ENCODE measurements at regions not wholly inside any gene's neighbourhood (a gene's known extent, or its start where the extent isn't known, plus 50 kb on each side); places are given as distances from the start of the nearest gene placed in this dataset.

DNA sequence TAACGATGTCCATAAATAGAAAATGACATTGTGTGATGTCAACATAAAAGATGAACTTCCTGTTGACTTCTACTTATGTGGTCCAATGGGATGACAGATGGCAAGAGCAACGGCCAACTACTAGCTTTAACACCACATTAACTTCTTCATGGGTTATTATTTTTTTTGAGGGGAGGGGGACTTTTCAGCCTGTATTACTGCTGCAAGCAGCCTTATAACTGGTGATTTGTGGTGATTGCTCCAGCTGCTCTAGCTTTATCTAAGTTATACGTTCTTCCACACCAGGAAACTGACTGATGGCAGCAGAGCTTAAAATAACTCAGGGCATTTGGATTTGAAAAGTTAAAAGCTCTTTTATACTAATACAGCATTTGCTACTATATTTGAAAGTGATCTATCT, 228.8 kb upstream of the B3GALT2 start:
- Histone ChIP-seq H3K9me3 (ENCODE audit: control insufficient read depth in 4 of 4, insufficient read depth in 3 of 4, low read length in 3 of 4) (no peaks in the 10 kb centered on the region), H3K4me3 (no peak overlapping the region), H3K27me3 (ENCODE audit: control insufficient read depth in 3 of 3, insufficient read depth in 3 of 3, low read length in 2 of 3) (no peaks in the 10 kb centered on the region), H3K9ac (ENCODE audit: insufficient read depth in 1 of 2, low read length in 2 of 2) (no peak overlapping the region), H3K27ac (ENCODE audit: low read depth in 1 of 2, low read length in 1 of 2) (no peak overlapping the region), H3K4me1 (ENCODE audit: control insufficient read depth in 5 of 5, insufficient read depth in 5 of 5, low read length in 5 of 5) (peaks cover 0 to 48% (median 2%) of the 10 kb centered on the region in 5 donors), H3K36me3 (ENCODE audit: control insufficient read depth in 4 of 4, insufficient read depth in 4 of 4, low read length in 4 of 4) (no peaks in the 10 kb centered on the region)
- WGBS, 2 donors, result 47 to 56% methylated on average over 3 of the region's 3 CpGs
- TF ChIP-seq, protein P1, sequence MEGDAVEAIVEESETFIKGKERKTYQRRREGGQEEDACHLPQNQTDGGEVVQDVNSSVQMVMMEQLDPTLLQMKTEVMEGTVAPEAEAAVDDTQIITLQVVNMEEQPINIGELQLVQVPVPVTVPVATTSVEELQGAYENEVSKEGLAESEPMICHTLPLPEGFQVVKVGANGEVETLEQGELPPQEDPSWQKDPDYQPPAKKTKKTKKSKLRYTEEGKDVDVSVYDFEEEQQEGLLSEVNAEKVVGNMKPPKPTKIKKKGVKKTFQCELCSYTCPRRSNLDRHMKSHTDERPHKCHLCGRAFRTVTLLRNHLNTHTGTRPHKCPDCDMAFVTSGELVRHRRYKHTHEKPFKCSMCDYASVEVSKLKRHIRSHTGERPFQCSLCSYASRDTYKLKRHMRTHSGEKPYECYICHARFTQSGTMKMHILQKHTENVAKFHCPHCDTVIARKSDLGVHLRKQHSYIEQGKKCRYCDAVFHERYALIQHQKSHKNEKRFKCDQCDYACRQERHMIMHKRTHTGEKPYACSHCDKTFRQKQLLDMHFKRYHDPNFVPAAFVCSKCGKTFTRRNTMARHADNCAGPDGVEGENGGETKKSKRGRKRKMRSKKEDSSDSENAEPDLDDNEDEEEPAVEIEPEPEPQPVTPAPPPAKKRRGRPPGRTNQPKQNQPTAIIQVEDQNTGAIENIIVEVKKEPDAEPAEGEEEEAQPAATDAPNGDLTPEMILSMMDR (IDR thresholded peaks at IDR 0.05; ENCODE audit: control extremely low read depth, extremely low read depth), result no peak
- DNase-seq (peak; percentile 65 to 95 (median 92)), ATAC-seq (ENCODE audit: insufficient read depth, low FRiP score) (no peak)

DNA sequence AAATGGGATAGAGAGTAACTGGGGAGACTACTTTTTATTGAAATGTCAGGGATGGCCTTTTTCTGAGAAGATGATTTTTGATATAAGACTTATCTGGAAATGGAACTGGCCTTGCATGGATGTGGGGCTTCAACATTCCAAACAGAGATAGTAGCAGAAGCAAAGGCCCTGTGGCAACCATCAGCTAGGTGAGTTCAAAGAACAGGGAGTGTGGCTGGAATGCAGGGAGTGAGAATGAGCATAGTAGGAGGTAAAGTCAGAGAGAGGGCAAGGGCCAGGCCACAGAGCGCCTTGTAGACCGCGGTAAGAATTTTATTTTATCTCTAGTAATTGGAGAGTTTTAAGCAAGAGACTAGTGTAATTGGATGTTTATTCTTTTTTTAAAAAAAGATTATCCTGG, 227.0 kb upstream of the B3GALT2 start:
- H3K27me3 ChIP-seq (ENCODE audit: control insufficient read depth in 3 of 3, insufficient read depth in 3 of 3, low read length in 2 of 3), result no peaks in the 10 kb centered on the region
- ATAC-seq (ENCODE audit: insufficient read depth, low FRiP score) (no peak), DNase-seq (no peak)

DNA sequence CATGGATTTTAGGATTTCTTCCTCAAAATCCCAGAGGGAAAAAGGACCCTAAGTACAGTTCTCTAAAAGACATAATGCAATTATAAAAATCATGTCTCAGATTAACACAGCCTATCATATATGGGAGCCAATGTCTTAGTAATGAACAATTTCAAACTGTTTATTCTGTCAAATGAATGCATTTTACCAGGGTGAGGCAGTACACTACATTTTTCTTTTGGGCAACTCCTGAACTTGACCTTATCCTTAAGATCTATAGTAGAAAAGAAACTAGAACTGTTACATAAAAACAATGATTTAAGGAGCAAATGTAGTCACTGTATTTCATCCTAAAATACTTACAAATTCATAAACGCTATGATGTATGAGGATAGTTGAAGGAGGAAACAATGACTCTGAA, 226.3 kb upstream of the B3GALT2 start:
- TF ChIP-seq, protein P1 (IDR thresholded peaks at IDR 0.05; ENCODE audit: control extremely low read depth, extremely low read depth), result no peak
- no peaks in the 10 kb centered on the region for H3K36me3 ChIP-seq (ENCODE audit: control insufficient read depth in 4 of 4, insufficient read depth in 4 of 4, low read length in 4 of 4)
- DNase-seq (no peak), ATAC-seq (ENCODE audit: insufficient read depth, low FRiP score) (no peak)
- no peaks in the 10 kb centered on the region for H3K9me3 ChIP-seq (ENCODE audit: control insufficient read depth in 4 of 4, insufficient read depth in 3 of 4, low read length in 3 of 4)
- H3K27ac ChIP-seq (ENCODE audit: low read depth in 1 of 2, low read length in 1 of 2), result no peak overlapping the region
- H3K27me3 ChIP-seq (ENCODE audit: control insufficient read depth in 3 of 3, insufficient read depth in 3 of 3, low read length in 2 of 3), result no peaks in the 10 kb centered on the region
- H3K9ac ChIP-seq (ENCODE audit: insufficient read depth in 1 of 2, low read length in 2 of 2), result no peak overlapping the region
- H3K4me3 ChIP-seq, result no peak overlapping the region
- WGBS, 2 donors, result 91 to 93% methylated on average over 1 of the region's 1 CpG
- H3K4me1 ChIP-seq (ENCODE audit: control insufficient read depth in 5 of 5, insufficient read depth in 5 of 5, low read length in 5 of 5), result peaks cover 0 to 54% (median 2%) of the 10 kb centered on the region in 5 donors

More for the DNA sequence above, 227.0 kb upstream of the B3GALT2 start:
- H3K27ac ChIP-seq (ENCODE audit: low read depth in 1 of 2, low read length in 1 of 2), result no peak overlapping the region
- H3K36me3 ChIP-seq (ENCODE audit: control insufficient read depth in 4 of 4, insufficient read depth in 4 of 4, low read length in 4 of 4), result no peaks in the 10 kb centered on the region
- TF ChIP-seq, protein P1 (IDR thresholded peaks at IDR 0.05; ENCODE audit: control extremely low read depth, extremely low read depth), result no peak
- H3K4me1 ChIP-seq (ENCODE audit: control insufficient read depth in 5 of 5, insufficient read depth in 5 of 5, low read length in 5 of 5), result peaks cover 0 to 57% (median 2%) of the 10 kb centered on the region in 5 donors
- WGBS, 2 donors, result 98 to 100% methylated on average over 3 of the region's 3 CpGs
- H3K9ac ChIP-seq (ENCODE audit: insufficient read depth in 1 of 2, low read length in 2 of 2), result no peak overlapping the region
- H3K4me3 ChIP-seq, result no peak overlapping the region
- no peaks in the 10 kb centered on the region for H3K9me3 ChIP-seq (ENCODE audit: control insufficient read depth in 4 of 4, insufficient read depth in 3 of 4, low read length in 3 of 4)

DNA sequence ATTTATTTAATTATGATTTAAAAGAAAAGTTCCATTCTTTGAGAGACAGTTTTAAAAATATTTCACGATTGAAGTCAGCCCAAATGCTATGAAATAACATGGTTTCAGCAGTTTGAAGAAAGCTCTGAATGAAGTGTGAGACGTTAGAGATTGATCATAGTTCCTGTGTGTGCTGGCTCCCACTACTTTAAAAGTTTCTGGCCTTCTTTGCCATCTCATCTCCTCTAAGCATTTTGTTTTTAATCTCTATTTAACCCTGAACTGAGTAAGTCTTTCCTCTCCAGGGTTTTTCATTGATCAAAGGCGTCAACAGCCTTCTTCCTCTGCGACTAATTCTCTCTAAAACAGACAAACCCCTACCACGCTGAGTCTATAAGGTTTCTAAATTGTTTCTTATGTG, 225.3 kb upstream of the B3GALT2 start:
- Histone ChIP-seq H3K4me3 (no peak overlapping the region), H3K36me3 (ENCODE audit: control insufficient read depth in 4 of 4, insufficient read depth in 4 of 4, low read length in 4 of 4) (no peaks in the 10 kb centered on the region), H3K27me3 (ENCODE audit: control insufficient read depth in 3 of 3, insufficient read depth in 3 of 3, low read length in 2 of 3) (no peaks in the 10 kb centered on the region), H3K27ac (ENCODE audit: low read depth in 1 of 2, low read length in 1 of 2) (no peak overlapping the region), H3K9ac (ENCODE audit: insufficient read depth in 1 of 2, low read length in 2 of 2) (peak overlapping the region in 1 of 2 donors; percentile 26), H3K4me1 (ENCODE audit: control insufficient read depth in 5 of 5, insufficient read depth in 5 of 5, low read length in 5 of 5) (peaks cover 0 to 60% (median 0%) of the 10 kb centered on the region in 5 donors), H3K9me3 (ENCODE audit: control insufficient read depth in 4 of 4, insufficient read depth in 3 of 4, low read length in 3 of 4) (no peaks in the 10 kb centered on the region)
- TF ChIP-seq, protein P1 (IDR thresholded peaks at IDR 0.05; ENCODE audit: control extremely low read depth, extremely low read depth), result no peak
- WGBS, 2 donors, result 64 to 81% methylated on average over 5 of the region's 5 CpGs
- peak; percentile 42 to 97 (median 94) for DNase-seq
- no peak for ATAC-seq (ENCODE audit: insufficient read depth, low FRiP score)

Measured in lung (tissue), 11 donors.